SH-SY5Y (cell line): ENCODE measurements at regions not wholly inside any gene's neighbourhood (a gene's known extent, or its start where the extent isn't known, plus 50 kb on each side); places are given as distances from the start of the nearest gene placed in this dataset.

Experiments used
- GATA2 ChIP-seq: IDR thresholded peaks from 2 replicates; pipeline ENCODE4 v1.6.1; 2011; ENCODE audit warnings: mild to moderate bottlenecking, low read depth, low read length
- GATA3 ChIP-seq: IDR thresholded peaks from 2 replicates; pipeline ENCODE4 v1.6.1; 2011; ENCODE audit warnings: low read depth, mild to moderate bottlenecking, low read length, moderate library complexity

DNA sequence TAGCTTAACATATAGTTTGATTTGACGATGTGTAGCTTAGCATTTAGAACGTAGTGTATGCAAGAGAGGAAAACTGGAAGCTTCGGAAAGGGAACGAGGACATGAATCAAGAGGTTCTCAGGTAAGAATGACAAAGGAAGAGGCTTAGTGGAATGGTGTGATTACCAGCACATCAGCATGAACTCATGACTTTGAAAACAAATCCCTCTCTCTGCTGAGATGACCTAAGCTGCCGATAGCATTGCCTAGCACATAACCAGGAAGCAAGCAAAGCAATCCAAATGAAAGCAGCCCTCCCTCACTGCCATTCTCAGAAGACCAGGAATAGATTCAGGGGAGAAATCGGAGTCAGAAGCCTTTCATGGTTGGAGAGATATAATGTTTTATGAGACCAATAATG, 51.3 kb upstream of the CCL1 start:
- TF ChIP-seq GATA2 (no peak), GATA3 (no peak)
